LNCAP (cell line): ENCODE measurements at regions not wholly inside any gene's neighbourhood (a gene's known extent, or its start where the extent isn't known, plus 50 kb on each side); places are given as distances from the start of the nearest gene placed in this dataset.

Experiments
- CTCF ChIP-seq: fragments of 450-650 bp; IDR thresholded peaks from 2 replicates; pipeline ENCODE4 v1.5.1; 2017; ENCODE audit warnings: mild to moderate bottlenecking

- TF ChIP-seq CTCF, result no peak
These were observed 129.4 kb downstream of the IBTK start for GRCh38 chr6:82118150-82118562.

- no peak for TF ChIP-seq CTCF
These were observed 132.8 kb downstream of the IBTK start for GRCh38 chr6:82114748-82115147.

GRCh38 chr6:82113231-82113630 is 134.3 kb downstream of the IBTK start:
- TF ChIP-seq CTCF, result no peak

- TF ChIP-seq CTCF, result no peak
These were observed 135.7 kb downstream of the IBTK start for GRCh38 chr6:82111818-82112217.

GRCh38 chr6:82111114-82111513 is 136.4 kb downstream of the IBTK start:
- no peak for TF ChIP-seq CTCF

- TF ChIP-seq CTCF, result no peak
These were observed 149.9 kb downstream of the IBTK start for GRCh38 chr6:82097676-82098075.

GRCh38 chr6:82095091-82095490 is 152.5 kb downstream of the IBTK start:
- TF ChIP-seq CTCF, result no peak

GRCh38 chr6:82094166-82094806 is 153.3 kb downstream of the IBTK start:
- TF ChIP-seq CTCF, result no peak
